Neutrophil (primary cell): ENCODE measurements at regions not wholly inside any gene's neighbourhood (a gene's known extent, or its start where the extent isn't known, plus 50 kb on each side); places are given as distances from the start of the nearest gene placed in this dataset.
"Not testable (repeated sequence)": the region's sequence is repeated elsewhere in the genome, so short reads cannot be mapped to it uniquely, and the experiment has no call there.

Experiments used
- H3K27ac ChIP-seq: fragments of 200-600 bp; sonication (generic); 2 replicates; pipeline ENCODE4 v1.5.1; 2016; ENCODE audit warnings: mild to moderate bottlenecking, moderate library complexity
- H3K27me3 ChIP-seq: fragments of 200-600 bp; sonication (generic); 2 replicates; pipeline ENCODE4 v1.6.0; 2016; ENCODE audit warnings: mild to moderate bottlenecking
- H3K36me3 ChIP-seq: fragments of 200-600 bp; sonication (generic); 2 replicates; pipeline ENCODE4 v1.5.1; 2017
- H3K4me1 ChIP-seq, 2 experiments: fragments of 200-600 bp in 1 of 2; sonication (generic) in 1 of 2; 1 replicate in 1 of 2; 2 replicates in 1 of 2; pipeline versions ENCODE4 v1.5.1 to v1.6.1; 2013 to 2016; ENCODE audit warnings: low read depth in 1 of 2, low read length in 1 of 2, mild to moderate bottlenecking in 1 of 2, moderate library complexity in 1 of 2; ENCODE audit not compliant: control insufficient read depth in 1 of 2, insufficient read depth in 1 of 2
- H3K4me3 ChIP-seq, 2 experiments: fragments of 200-600 bp in 1 of 2; sonication (generic) in 1 of 2; 1 replicate in 1 of 2; 2 replicates in 1 of 2; pipeline ENCODE4 v1.5.1; 2013 to 2016; ENCODE audit warnings: low read depth in 1 of 2, low read length in 1 of 2, mild to moderate bottlenecking in 1 of 2, moderate library complexity in 1 of 2
- H3K9me3 ChIP-seq: fragments of 200-600 bp; sonication (generic); 2 replicates; pipeline ENCODE4 v1.5.1; 2016
- TF ChIP-seq, protein P1 (sequence below): fragments of 200-600 bp; sonication (generic); IDR thresholded peaks from 2 replicates; pipeline ENCODE4 v1.5.1; 2016; ENCODE audit warnings: antibody characterized with exemption

DNA sequence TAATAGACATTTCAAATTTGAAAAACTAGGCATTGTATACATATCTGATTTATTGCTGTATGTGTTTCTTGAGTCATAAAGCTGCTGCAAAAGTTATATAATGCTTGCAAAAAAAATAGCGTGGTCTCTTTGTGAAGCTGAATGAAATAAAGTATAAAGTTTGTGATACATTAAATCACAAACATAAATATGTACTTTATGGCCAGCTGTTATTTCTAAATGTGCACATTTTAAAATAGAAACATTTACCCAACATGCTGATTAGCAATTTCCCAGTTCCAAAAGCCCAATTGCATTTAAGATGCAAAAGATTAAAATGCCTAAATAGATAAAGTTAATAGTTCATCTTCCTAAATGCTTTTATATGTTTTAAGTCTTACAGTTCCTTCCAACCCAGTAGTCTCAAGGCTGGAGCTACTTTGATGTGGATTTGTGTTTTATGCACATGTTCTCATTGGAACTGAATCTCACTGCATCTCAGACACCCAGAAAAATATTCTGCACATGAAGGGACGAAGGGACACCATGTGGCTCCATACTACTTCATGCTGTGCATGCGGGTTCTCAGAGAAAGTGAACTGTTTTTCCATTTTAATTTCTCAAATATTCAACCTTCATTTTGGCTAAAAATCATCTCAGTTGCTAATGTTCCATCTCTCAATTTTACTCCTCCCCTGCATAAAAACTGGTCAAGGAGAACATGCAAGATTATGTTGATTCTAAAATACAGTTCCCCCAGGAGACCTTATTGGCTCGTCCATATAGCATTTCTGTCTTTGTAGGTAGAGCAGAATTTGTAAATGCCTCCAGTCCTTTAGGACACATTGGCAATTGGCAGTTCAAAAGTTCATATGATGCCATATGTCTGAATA lies 304.6 kb downstream of the MTX2 start:
- H3K27me3 ChIP-seq = peaks cover 62% of the 10 kb centered on the region
- no peak overlapping the region for H3K27ac ChIP-seq
- no peak overlapping the region for H3K4me3 ChIP-seq
- H3K9me3 ChIP-seq = no peaks in the 10 kb centered on the region
- peaks cover 4 to 11% of the 10 kb centered on the region in 2 experiments for H3K4me1 ChIP-seq
- no peaks in the 10 kb centered on the region for H3K36me3 ChIP-seq
- TF ChIP-seq, protein P1, sequence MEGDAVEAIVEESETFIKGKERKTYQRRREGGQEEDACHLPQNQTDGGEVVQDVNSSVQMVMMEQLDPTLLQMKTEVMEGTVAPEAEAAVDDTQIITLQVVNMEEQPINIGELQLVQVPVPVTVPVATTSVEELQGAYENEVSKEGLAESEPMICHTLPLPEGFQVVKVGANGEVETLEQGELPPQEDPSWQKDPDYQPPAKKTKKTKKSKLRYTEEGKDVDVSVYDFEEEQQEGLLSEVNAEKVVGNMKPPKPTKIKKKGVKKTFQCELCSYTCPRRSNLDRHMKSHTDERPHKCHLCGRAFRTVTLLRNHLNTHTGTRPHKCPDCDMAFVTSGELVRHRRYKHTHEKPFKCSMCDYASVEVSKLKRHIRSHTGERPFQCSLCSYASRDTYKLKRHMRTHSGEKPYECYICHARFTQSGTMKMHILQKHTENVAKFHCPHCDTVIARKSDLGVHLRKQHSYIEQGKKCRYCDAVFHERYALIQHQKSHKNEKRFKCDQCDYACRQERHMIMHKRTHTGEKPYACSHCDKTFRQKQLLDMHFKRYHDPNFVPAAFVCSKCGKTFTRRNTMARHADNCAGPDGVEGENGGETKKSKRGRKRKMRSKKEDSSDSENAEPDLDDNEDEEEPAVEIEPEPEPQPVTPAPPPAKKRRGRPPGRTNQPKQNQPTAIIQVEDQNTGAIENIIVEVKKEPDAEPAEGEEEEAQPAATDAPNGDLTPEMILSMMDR = no peak

DNA sequence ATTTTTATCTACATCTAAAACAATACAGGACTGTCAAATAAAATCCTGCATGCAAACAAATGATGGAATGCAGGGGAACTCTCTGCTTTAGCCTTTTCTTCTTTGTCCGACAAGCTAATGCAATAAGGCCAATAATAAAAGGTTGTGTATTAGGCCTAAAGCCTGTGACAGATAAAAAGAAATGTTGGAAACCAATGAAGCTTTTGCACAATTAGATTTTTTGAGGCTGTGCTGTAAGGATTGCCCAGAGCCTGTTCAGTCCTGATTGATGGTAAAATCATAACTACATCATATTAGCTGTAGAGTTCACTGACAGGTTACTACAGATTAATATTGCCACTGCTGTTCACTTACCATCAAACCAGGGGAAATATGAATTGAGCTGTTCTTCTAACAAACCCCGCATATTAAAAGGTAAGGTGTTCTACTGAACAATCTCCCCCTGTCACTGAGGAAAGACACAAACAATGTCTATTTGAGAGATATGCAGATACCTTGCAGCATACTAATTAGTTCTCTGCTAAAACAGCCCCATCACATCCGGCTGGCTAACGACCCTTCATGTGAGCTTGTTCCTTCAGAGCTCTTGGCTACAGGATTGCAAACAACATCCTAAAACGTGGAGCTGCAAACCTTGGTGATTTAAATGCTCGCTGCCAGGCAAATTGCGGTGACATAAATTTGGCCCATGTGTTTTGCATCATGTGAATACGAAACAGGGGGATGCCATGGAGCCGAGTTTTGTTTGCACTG lies 305.4 kb downstream of the MTX2 start:
- Histone ChIP-seq H3K27ac (no peak overlapping the region), H3K27me3 (peaks cover 54% of the 10 kb centered on the region), H3K36me3 (no peaks in the 10 kb centered on the region), H3K4me3 (no peak overlapping the region), H3K4me1 (peaks cover 4 to 11% of the 10 kb centered on the region in 2 experiments), H3K9me3 (no peaks in the 10 kb centered on the region)
- TF ChIP-seq, protein P1 = no peak

DNA sequence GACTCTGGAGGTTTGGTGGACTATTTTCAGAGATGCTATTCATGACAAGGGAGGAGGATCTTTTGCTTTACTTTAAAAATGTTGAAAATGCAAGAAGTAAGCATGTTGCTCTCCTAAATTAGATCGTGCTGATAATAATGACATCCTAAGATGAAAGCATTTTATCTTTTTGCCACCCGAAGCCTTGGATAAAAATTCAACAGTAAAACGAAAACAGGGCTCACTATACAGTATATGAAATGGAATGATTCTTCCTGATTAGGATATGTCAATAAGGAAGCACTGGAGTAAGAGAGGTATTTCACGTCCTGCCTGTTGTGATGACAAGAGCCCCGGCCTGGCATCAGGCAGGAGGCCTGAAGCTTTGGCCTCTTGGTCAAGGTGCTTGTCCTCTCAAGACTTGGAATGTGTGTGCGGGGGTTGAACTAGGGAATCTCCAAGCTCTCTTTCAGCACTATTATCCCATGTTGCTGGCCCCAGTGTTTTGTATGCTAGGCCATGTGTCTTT lies 306.0 kb downstream of the MTX2 start:
- Histone ChIP-seq H3K9me3 (no peaks in the 10 kb centered on the region), H3K27ac (no peak overlapping the region), H3K27me3 (peaks cover 51% of the 10 kb centered on the region), H3K4me3 (no peak overlapping the region), H3K36me3 (no peaks in the 10 kb centered on the region), H3K4me1 (peaks cover 4 to 11% of the 10 kb centered on the region in 2 experiments)
- TF ChIP-seq, protein P1 = no peak

DNA sequence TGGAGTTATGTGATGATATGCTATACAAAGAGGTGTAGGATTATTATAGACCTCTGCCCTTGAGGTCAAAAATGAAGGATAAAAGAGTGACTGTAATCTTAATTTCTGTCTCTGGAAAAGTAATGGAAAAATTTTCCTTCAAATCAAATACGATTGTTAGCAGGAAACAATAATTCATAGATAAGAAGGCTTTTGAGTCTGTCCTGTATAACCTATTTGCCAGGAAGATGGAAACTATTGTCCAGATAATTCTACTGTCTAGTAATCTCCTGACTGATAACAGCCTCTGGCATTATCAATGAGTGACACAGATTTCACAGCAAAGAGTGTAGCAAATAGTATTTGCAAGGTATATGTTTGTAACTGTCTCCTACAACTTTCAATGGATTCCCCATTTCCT lies 307.8 kb downstream of the MTX2 start:
- Histone ChIP-seq H3K4me3 (no peak overlapping the region), H3K36me3 (no peaks in the 10 kb centered on the region), H3K9me3 (no peaks in the 10 kb centered on the region), H3K27me3 (peaks cover 46% of the 10 kb centered on the region), H3K27ac (no peak overlapping the region), H3K4me1 (peaks cover 4 to 11% of the 10 kb centered on the region in 2 experiments)
- TF ChIP-seq, protein P1 = no peak

DNA sequence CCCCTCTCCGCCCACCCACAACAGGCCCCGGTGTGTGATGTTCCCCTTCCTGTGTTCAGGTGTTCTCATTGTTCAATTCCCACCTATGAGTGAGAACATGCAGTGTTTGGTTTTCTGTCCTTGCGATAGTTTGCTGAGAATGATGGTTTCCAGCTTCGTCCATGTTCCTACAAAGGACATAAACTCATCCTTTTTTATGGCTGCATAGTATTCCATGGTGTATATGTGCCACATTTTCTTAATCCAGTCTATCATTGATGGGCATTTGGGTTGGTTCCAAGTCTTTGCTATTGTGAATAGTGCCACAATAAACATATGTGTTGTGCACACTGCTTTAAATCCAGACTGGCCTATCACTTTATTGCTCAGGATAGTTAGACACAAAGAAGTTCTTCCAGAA lies 309.1 kb downstream of the MTX2 start:
- not testable (repeated sequence) for H3K4me3 ChIP-seq, H3K36me3 ChIP-seq, H3K27ac ChIP-seq, H3K9me3 ChIP-seq
- peaks cover 46% of the 10 kb centered on the region for H3K27me3 ChIP-seq
- peaks cover 4 to 11% of the 10 kb centered on the region in 2 experiments for H3K4me1 ChIP-seq
